ENCODE measurements at regions not wholly inside any gene's neighbourhood (a gene's known extent, or its start where the extent isn't known, plus 50 kb on each side); places are given as distances from the start of the nearest gene placed in this dataset.

GRCh38 chr4:166257276-166257675 lies 384.2 kb downstream of the TLL1 start:
- H3K9me3 ChIP-seq: no peaks in the 10 kb centered on the region
- DNase-seq: no peak
- WGBS, 2 donors: 84 to 91% methylated on average over 2 of the region's 2 CpGs
- no peaks in the 10 kb centered on the region for H3K36me3 ChIP-seq
- H3K4me3 ChIP-seq: no peak overlapping the region
- no peak overlapping the region for H3K27ac ChIP-seq
- TF ChIP-seq EP300 (IDR thresholded peaks at IDR 0.05) (no peak), POLR2A (IDR thresholded peaks at IDR 0.05) (no peak), POLR2AphosphoS5 (IDR thresholded peaks at IDR 0.05) (no peak), CTCF (IDR thresholded peaks at IDR 0.05) (no peak)
- intact Hi-C loops (cut with DNase I): no loop called here
- no peaks in the 10 kb centered on the region for H3K27me3 ChIP-seq
- no peaks in the 10 kb centered on the region for H3K4me1 ChIP-seq

GRCh38 chr4:166257891-166258290 lies 384.9 kb downstream of the TLL1 start:
- Histone ChIP-seq H3K36me3 (no peaks in the 10 kb centered on the region), H3K4me3 (no peak overlapping the region), H3K4me1 (no peaks in the 10 kb centered on the region), H3K27me3 (no peaks in the 10 kb centered on the region), H3K9me3 (no peaks in the 10 kb centered on the region), H3K27ac (no peak overlapping the region)
- DNase-seq: no peak
- TF ChIP-seq CTCF (IDR thresholded peaks at IDR 0.05) (no peak), POLR2AphosphoS5 (IDR thresholded peaks at IDR 0.05) (no peak), POLR2A (IDR thresholded peaks at IDR 0.05) (no peak), EP300 (IDR thresholded peaks at IDR 0.05) (no peak)
- WGBS, 2 donors: 41 to 68% methylated on average over 4 of the region's 4 CpGs
- intact Hi-C loops (cut with DNase I): no loop called here

- DNase-seq: no peak
- intact Hi-C loops (cut with DNase I): no loop called here
These were observed 386.0 kb downstream of the TLL1 start for GRCh38 chr4:166259081-166259480.

GRCh38 chr4:166274136-166274761 lies 401.2 kb downstream of the TLL1 start:
- WGBS, 2 donors: 58 to 83% methylated on average over 21 of the region's 21 CpGs
- H3K4me1 ChIP-seq: no peaks in the 10 kb centered on the region
- H3K9me3 ChIP-seq: no peaks in the 10 kb centered on the region
- no peak overlapping the region for H3K27ac ChIP-seq
- no peak overlapping the region for H3K4me3 ChIP-seq
- TF ChIP-seq POLR2AphosphoS5 (IDR thresholded peaks at IDR 0.05) (no peak), EP300 (IDR thresholded peaks at IDR 0.05) (no peak), POLR2A (IDR thresholded peaks at IDR 0.05) (no peak), CTCF (IDR thresholded peaks at IDR 0.05) (no peak)
- no peak for DNase-seq
- H3K36me3 ChIP-seq: no peaks in the 10 kb centered on the region
- intact Hi-C loops (cut with DNase I): no loop called here
- H3K27me3 ChIP-seq: no peaks in the 10 kb centered on the region

More at GRCh38 chr4:166259081-166259480, 386.0 kb downstream of the TLL1 start:
- 64 to 74% methylated on average over 4 of the region's 4 CpGs for WGBS, 2 donors
- Histone ChIP-seq H3K4me1 (no peaks in the 10 kb centered on the region), H3K9me3 (no peaks in the 10 kb centered on the region), H3K27ac (no peak overlapping the region), H3K36me3 (no peaks in the 10 kb centered on the region), H3K4me3 (no peak overlapping the region), H3K27me3 (no peaks in the 10 kb centered on the region)
- TF ChIP-seq POLR2A (IDR thresholded peaks at IDR 0.05): no peak
- no peak for TF ChIP-seq EP300 (IDR thresholded peaks at IDR 0.05)
- TF ChIP-seq CTCF (IDR thresholded peaks at IDR 0.05): no peak
- TF ChIP-seq POLR2AphosphoS5 (IDR thresholded peaks at IDR 0.05): no peak

GRCh38 chr4:166274775-166275174 lies 401.7 kb downstream of the TLL1 start:
- Histone ChIP-seq H3K27ac (no peak overlapping the region), H3K4me3 (no peak overlapping the region), H3K27me3 (no peaks in the 10 kb centered on the region), H3K9me3 (no peaks in the 10 kb centered on the region), H3K4me1 (no peaks in the 10 kb centered on the region), H3K36me3 (no peaks in the 10 kb centered on the region)
- no peak for DNase-seq
- intact Hi-C loops (cut with DNase I): no loop called here
- TF ChIP-seq POLR2A (IDR thresholded peaks at IDR 0.05): no peak
- no peak for TF ChIP-seq POLR2AphosphoS5 (IDR thresholded peaks at IDR 0.05)
- TF ChIP-seq CTCF (IDR thresholded peaks at IDR 0.05): no peak
- TF ChIP-seq EP300 (IDR thresholded peaks at IDR 0.05): no peak
- WGBS, 2 donors: 80% methylated on average over 1 of the region's 1 CpG

Measured in sigmoid colon (tissue), 6 donors.